ENCODE measurements at regions not wholly inside any gene's neighbourhood (a gene's known extent, or its start where the extent isn't known, plus 50 kb on each side); places are given as distances from the start of the nearest gene placed in this dataset.

GRCh38 chr10:62634576-62634975 is 169.9 kb upstream of the ADO start:
- no peak for TF ChIP-seq CTCF (IDR thresholded peaks at IDR 0.05; ENCODE audit: low read depth, low read length)
- no peak for TF ChIP-seq POLR2A (IDR thresholded peaks at IDR 0.05; ENCODE audit: extremely low read depth, insufficient read length)
